ENCODE measurements at regions not wholly inside any gene's neighbourhood (a gene's known extent, or its start where the extent isn't known, plus 50 kb on each side); places are given as distances from the start of the nearest gene placed in this dataset.

DNA sequence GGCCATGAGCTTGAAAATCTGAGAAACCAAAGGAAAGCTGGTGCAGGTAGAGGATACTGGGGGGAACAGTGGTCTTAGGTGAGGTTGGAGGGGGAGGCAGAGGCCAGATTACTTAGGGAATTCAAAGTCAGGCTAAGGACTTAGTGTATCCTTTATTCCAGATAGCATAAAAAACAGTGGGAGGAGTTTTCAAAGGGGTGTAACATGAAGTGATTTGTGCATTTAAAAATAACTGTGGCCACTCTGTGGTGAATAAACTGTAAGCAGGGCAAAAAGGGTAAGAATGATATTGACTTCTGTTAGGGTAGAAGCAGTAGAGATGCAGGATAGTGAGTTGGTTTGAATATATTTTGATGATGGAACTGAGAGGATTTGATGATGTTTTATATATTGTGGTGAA is 313.2 kb downstream of the EMP1 start:
- POLR2A ChIA-PET, result no interaction called here
- H3K4me1 Mint-ChIP-seq, result no peaks in the 10 kb centered on the region
- peaks cover 0 to 28% (median 6%) of the 10 kb centered on the region in 9 donors for H3K9me3 Mint-ChIP-seq
- no peak overlapping the region for H3K4me3 Mint-ChIP-seq
- peaks cover 0 to 4% (median 0%) of the 10 kb centered on the region in 3 donors for H3K36me3 Mint-ChIP-seq
- H3K27ac Mint-ChIP-seq, result no peak overlapping the region
- ATAC-seq (no peak), DNase-seq (no peak)
- no peaks in the 10 kb centered on the region for H3K27me3 Mint-ChIP-seq

DNA sequence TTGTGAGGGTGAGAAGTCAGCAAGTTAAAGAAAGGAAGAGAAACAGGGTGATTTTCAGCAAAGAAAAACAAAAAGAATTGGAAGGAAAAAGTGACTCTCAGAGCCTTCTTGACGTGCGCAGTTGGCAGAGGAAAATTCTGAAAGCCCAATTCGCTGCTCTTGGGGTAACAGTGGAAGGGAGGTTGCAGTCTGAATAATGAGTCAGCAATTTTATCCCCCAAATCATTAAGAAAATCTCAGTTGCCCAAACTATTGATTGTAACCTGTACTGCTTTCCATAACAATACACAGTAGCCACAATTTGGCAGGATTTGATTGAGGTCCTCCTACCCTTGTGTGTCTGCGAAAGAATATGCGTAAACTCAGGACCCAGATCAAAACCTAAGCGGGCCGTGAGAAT is 309.1 kb downstream of the EMP1 start:
- Mint-ChIP-seq H3K4me3 (no peak overlapping the region), H3K27ac (no peak overlapping the region), H3K36me3 (no peaks in the 10 kb centered on the region), H3K9me3 (no peaks in the 10 kb centered on the region), H3K27me3 (peaks cover 0 to 3% (median 0%) of the 10 kb centered on the region in 5 donors), H3K4me1 (no peaks in the 10 kb centered on the region)
- no peak for ATAC-seq
- POLR2A ChIA-PET, result no interaction called here
- DNase-seq, result no peak

DNA sequence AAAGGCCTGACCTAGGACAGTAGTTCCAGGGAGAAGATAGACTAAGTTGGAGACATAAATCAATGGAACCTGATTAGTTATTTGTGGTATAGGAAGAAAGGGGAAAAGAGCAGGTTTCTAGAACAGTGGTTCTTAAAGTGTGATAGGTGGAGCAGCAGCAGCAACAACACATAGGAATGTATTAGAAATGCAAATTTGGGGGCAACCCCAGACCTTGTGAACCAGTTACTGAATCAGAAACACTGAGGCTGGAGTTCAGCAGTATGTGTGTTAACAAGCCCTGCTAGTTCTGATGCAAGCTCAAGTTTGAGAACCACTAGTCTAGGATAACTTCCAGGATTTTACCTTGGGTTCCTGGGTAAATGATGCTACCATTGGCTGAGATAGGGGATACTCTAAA is 308.7 kb downstream of the EMP1 start:
- Mint-ChIP-seq H3K27ac (no peak overlapping the region), H3K36me3 (no peaks in the 10 kb centered on the region), H3K27me3 (peaks cover 0 to 3% (median 0%) of the 10 kb centered on the region in 5 donors), H3K4me1 (no peaks in the 10 kb centered on the region), H3K9me3 (peaks cover 0 to 2% (median 0%) of the 10 kb centered on the region in 9 donors), H3K4me3 (no peak overlapping the region)
- POLR2A ChIA-PET, result no interaction called here
- DNase-seq, result no peak
- ATAC-seq, result no peak

DNA sequence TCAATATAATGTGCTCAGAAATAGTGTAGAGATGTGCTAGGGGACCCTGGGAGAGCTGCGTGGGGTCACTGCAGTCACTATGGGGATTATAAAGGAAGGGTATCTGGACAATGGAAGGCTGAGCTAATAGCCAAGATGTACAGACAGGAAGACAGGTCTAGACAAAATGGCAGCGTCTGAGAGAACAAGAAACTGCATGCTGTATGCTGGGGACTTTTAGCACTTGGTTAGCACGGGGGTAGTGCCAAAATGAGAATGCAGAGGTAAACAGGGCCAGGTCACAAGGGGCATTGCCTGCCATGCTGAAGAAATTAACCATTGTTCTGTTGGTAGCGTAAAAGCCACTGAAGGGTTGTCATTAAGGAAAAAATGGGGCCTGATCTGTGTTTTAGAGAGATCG is 308.2 kb downstream of the EMP1 start:
- H3K36me3 Mint-ChIP-seq, result no peaks in the 10 kb centered on the region
- H3K4me1 Mint-ChIP-seq, result no peaks in the 10 kb centered on the region
- peaks cover 0 to 2% (median 0%) of the 10 kb centered on the region in 9 donors for H3K9me3 Mint-ChIP-seq
- no peak for ATAC-seq
- POLR2A ChIA-PET, result no interaction called here
- peaks cover 0 to 4% (median 4%) of the 10 kb centered on the region in 5 donors for H3K27me3 Mint-ChIP-seq
- DNase-seq, result no peak
- no peak overlapping the region for H3K27ac Mint-ChIP-seq
- no peak overlapping the region for H3K4me3 Mint-ChIP-seq

DNA sequence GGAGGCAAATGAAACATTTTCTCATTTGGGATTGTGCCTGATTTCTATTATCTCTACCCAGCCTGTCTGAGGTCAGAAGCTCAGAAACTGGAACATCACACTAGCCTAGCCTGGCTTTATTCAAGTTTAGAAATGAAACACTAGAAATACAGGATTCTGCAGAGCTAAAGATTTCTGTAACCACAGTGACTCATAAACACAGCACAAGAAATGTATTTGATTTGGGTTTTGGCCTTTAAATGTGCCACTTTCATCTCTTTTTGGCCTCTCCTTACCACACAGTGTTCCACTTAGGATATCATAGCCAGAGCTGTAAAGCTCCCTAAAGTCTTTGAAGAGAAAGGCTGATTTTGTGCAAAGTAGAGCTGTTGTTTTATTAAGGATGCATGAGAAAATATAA is 307.5 kb downstream of the EMP1 start:
- H3K9me3 Mint-ChIP-seq, result peaks cover 0 to 2% (median 0%) of the 10 kb centered on the region in 9 donors
- no peaks in the 10 kb centered on the region for H3K4me1 Mint-ChIP-seq
- H3K36me3 Mint-ChIP-seq, result no peaks in the 10 kb centered on the region
- ATAC-seq (no peak), DNase-seq (no peak)
- no peak overlapping the region for H3K27ac Mint-ChIP-seq
- POLR2A ChIA-PET, result no interaction called here
- peaks cover 0 to 11% (median 8%) of the 10 kb centered on the region in 5 donors for H3K27me3 Mint-ChIP-seq
- H3K4me3 Mint-ChIP-seq, result no peak overlapping the region

DNA sequence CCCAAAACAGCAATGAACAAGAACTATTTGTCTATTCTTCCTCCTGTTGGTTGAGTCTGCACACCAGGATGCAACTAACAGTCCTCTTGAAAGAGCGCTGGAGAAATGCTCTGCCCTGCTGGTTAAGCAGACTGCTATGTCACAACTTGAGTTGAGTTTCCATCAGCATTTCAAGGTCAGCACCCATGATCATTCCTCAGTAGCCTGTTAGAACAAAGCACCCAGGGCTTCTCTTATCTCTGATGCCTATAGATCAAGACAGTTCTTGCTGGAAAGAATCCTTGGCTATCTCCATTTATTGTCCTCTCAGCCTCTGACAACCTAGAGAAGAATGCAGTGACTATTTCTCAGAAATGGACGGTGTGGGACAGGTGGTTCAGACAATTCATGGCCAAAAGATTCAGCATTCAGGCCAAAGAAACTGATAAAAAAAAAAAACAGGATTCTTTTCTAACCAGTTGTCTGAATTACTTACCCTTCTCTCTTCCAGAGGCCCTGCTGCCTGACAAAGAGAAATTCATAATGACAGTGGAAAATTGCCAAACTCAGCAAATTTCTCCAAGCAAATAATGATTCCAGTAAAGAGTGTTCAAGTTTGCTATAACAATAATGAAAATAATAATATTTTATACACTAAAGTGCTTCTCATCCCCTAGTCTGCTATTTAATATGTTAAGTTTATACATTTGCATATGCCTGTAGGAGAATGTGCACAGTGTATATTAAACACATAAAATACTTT is 306.7 kb downstream of the EMP1 start:
- Mint-ChIP-seq H3K9me3 (peaks cover 0 to 2% (median 0%) of the 10 kb centered on the region in 9 donors), H3K36me3 (no peaks in the 10 kb centered on the region), H3K4me3 (no peak overlapping the region), H3K4me1 (no peaks in the 10 kb centered on the region), H3K27me3 (peaks cover 0 to 19% (median 10%) of the 10 kb centered on the region in 5 donors), H3K27ac (no peak overlapping the region)
- POLR2A ChIA-PET, result no interaction called here
- DNase-seq, result no peak
- no peak for ATAC-seq

DNA sequence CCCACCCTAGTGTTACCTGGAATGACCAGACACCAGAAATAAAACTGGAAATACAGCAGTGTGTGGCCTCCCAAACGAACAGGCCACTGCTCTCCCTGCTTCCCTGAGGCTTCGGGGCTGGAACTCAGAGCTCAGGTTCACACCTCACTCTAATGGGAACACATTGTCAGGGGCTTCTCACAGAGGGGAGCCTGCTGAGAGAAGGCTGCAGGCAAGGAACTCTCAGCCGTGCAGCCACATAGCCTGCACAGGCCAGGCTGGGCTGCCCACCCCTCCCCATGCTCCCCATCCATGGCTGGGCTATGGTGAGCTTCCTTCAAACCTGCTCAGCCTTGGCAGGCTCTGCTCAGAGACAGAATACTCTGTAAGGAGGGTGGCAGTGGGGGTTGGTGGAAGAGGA is 302.5 kb downstream of the EMP1 start:
- H3K4me3 Mint-ChIP-seq, result no peak overlapping the region
- no peak overlapping the region for H3K27ac Mint-ChIP-seq
- ATAC-seq, result no peak
- POLR2A ChIA-PET, result no interaction called here
- no peaks in the 10 kb centered on the region for H3K4me1 Mint-ChIP-seq
- DNase-seq, result no peak
- H3K27me3 Mint-ChIP-seq, result peaks cover 2 to 22% (median 11%) of the 10 kb centered on the region in 5 donors
- H3K36me3 Mint-ChIP-seq, result no peaks in the 10 kb centered on the region
- peaks cover 0 to 4% (median 0%) of the 10 kb centered on the region in 9 donors for H3K9me3 Mint-ChIP-seq

GRCh38 chr12:13496111-13496510 is 299.6 kb downstream of the EMP1 start:
- POLR2A ChIA-PET, result no interaction called here
- peaks cover 0 to 13% (median 0%) of the 10 kb centered on the region in 9 donors for H3K9me3 Mint-ChIP-seq
- ATAC-seq (no peak), DNase-seq (no peak)
- H3K27me3 Mint-ChIP-seq, result peaks cover 2 to 25% (median 11%) of the 10 kb centered on the region in 5 donors
- no peaks in the 10 kb centered on the region for H3K4me1 Mint-ChIP-seq
- H3K4me3 Mint-ChIP-seq, result no peak overlapping the region
- H3K27ac Mint-ChIP-seq, result no peak overlapping the region
- H3K36me3 Mint-ChIP-seq, result no peaks in the 10 kb centered on the region

DNA sequence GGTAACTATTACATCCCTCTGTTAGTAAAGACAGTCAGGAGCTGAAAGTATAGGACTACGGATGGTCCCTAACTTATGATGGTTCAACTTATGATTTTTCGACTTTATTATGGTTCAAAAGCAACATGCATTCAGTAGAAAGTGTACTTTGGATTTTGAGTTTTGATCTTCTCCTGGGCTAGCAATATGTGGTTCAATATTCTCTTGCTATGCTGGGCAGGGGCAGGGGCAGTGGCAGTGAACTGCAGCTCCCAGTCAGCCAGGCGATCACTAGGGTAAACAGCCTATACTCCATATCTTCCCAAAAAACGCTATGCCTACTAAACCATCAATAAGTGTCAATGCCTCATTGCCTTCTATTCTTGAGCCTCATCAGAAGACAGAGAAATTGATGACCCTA is 292.7 kb downstream of the EMP1 start:
- Mint-ChIP-seq H3K36me3 (no peaks in the 10 kb centered on the region), H3K4me3 (no peak overlapping the region), H3K27me3 (peaks cover 0 to 12% (median 5%) of the 10 kb centered on the region in 5 donors), H3K4me1 (no peaks in the 10 kb centered on the region), H3K27ac (no peak overlapping the region), H3K9me3 (peaks cover 0 to 11% (median 0%) of the 10 kb centered on the region in 9 donors)
- POLR2A ChIA-PET, result no interaction called here
- DNase-seq (no peak), ATAC-seq (no peak)

- Mint-ChIP-seq H3K27ac (no peak overlapping the region), H3K4me3 (no peak overlapping the region), H3K4me1 (no peaks in the 10 kb centered on the region), H3K9me3 (peaks cover 0 to 2% (median 0%) of the 10 kb centered on the region in 9 donors), H3K27me3 (peaks cover 0 to 12% (median 5%) of the 10 kb centered on the region in 5 donors), H3K36me3 (no peaks in the 10 kb centered on the region)
- POLR2A ChIA-PET, result no interaction called here
- DNase-seq (no peak), ATAC-seq (no peak)
Observed at GRCh38 chr12:13487326-13487725, 290.8 kb downstream of the EMP1 start.

- DNase-seq, result no peak
Observed at GRCh38 chr12:13486794-13487193, 290.3 kb downstream of the EMP1 start.

GRCh38 chr12:13478650-13479181 is 282.2 kb downstream of the EMP1 start:
- peaks cover 5 to 16% (median 15%) of the 10 kb centered on the region in 5 donors for H3K27me3 Mint-ChIP-seq
- no peaks in the 10 kb centered on the region for H3K36me3 Mint-ChIP-seq
- H3K9me3 Mint-ChIP-seq, result peaks cover 0 to 11% (median 0%) of the 10 kb centered on the region in 9 donors
- ATAC-seq, result no peak
- no peak overlapping the region for H3K27ac Mint-ChIP-seq
- no peaks in the 10 kb centered on the region for H3K4me1 Mint-ChIP-seq
- DNase-seq, result no peak
- POLR2A ChIA-PET, result no interaction called here
- H3K4me3 Mint-ChIP-seq, result no peak overlapping the region

More at GRCh38 chr12:13486794-13487193, 290.3 kb downstream of the EMP1 start:
- Mint-ChIP-seq H3K27ac (no peak overlapping the region), H3K27me3 (peaks cover 0 to 11% (median 5%) of the 10 kb centered on the region in 5 donors), H3K9me3 (peaks cover 0 to 2% (median 0%) of the 10 kb centered on the region in 9 donors), H3K36me3 (no peaks in the 10 kb centered on the region), H3K4me3 (no peak overlapping the region), H3K4me1 (no peaks in the 10 kb centered on the region)
- POLR2A ChIA-PET, result no interaction called here
- no peak for ATAC-seq

DNA sequence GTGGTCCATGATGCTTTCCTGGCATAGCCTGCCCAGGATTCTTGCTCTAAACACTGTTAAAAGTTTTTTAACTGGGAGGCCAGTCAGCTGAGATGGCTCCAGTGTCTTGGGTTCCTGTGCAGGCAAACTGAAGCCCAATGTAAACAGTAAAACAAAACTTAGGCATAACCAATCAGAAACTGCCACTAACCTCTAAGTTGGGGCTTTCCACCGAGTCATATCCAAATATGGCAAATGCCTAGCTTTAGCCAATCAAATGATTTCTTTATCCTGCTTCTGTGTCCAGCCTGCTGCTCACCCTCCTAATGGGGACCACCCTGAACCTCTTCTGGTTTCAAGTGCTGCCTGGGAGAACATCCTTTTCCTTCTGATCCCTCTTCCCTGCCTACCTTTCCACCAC is 277.9 kb downstream of the EMP1 start:
- no peaks in the 10 kb centered on the region for H3K4me1 Mint-ChIP-seq
- no peak for ATAC-seq
- POLR2A ChIA-PET, result no interaction called here
- peaks cover 0 to 8% (median 0%) of the 10 kb centered on the region in 9 donors for H3K9me3 Mint-ChIP-seq
- H3K36me3 Mint-ChIP-seq, result no peaks in the 10 kb centered on the region
- no peak overlapping the region for H3K27ac Mint-ChIP-seq
- H3K27me3 Mint-ChIP-seq, result peaks cover 6 to 32% (median 21%) of the 10 kb centered on the region in 5 donors
- DNase-seq, result no peak
- no peak overlapping the region for H3K4me3 Mint-ChIP-seq

GRCh38 chr12:13472690-13473089 is 276.2 kb downstream of the EMP1 start:
- Mint-ChIP-seq H3K4me1 (no peaks in the 10 kb centered on the region), H3K27me3 (peaks cover 11 to 41% (median 27%) of the 10 kb centered on the region in 5 donors), H3K4me3 (no peak overlapping the region), H3K36me3 (no peaks in the 10 kb centered on the region), H3K27ac (no peak overlapping the region), H3K9me3 (peaks cover 0 to 8% (median 0%) of the 10 kb centered on the region in 9 donors)
- POLR2A ChIA-PET, result no interaction called here
- no peak for ATAC-seq
- DNase-seq, result no peak
